ENCODE measurements at regions not wholly inside any gene's neighbourhood (a gene's known extent, or its start where the extent isn't known, plus 50 kb on each side); places are given as distances from the start of the nearest gene placed in this dataset.

DNA sequence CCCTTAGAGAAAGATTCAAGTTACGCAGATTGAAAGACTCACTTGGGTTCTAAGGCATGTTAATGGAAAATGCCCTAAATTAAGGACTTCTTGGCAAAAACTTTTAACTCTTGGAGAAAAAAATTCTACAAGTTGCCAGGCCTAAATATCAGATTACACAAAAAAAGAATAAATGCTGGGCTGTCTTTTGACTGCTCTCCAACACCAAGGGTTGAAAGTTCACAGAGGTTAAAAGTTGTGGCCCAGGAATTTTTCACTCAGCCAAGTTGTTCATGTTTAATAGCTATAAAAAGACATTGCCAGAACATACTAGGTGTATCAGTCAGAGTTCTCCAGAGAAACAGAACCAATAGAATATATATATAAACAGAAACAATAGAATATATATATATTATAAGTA is 204.3 kb upstream of the ADRA1D start:
- DNase-seq (ENCODE audit: extremely low spot score, unreplicated experiment), result no peak
- Mint-ChIP-seq H3K27ac (ENCODE audit: unreplicated experiment) (no peak overlapping the region), H3K36me3 (ENCODE audit: unreplicated experiment) (no peaks in the 10 kb centered on the region), H3K27me3 (ENCODE audit: unreplicated experiment) (no peaks in the 10 kb centered on the region), H3K4me1 (ENCODE audit: unreplicated experiment) (peaks cover 10% of the 10 kb centered on the region), H3K4me3 (ENCODE audit: unreplicated experiment) (no peak overlapping the region), H3K9me3 (ENCODE audit: unreplicated experiment) (peaks cover 11% of the 10 kb centered on the region)
- TF ChIP-seq, protein P1, sequence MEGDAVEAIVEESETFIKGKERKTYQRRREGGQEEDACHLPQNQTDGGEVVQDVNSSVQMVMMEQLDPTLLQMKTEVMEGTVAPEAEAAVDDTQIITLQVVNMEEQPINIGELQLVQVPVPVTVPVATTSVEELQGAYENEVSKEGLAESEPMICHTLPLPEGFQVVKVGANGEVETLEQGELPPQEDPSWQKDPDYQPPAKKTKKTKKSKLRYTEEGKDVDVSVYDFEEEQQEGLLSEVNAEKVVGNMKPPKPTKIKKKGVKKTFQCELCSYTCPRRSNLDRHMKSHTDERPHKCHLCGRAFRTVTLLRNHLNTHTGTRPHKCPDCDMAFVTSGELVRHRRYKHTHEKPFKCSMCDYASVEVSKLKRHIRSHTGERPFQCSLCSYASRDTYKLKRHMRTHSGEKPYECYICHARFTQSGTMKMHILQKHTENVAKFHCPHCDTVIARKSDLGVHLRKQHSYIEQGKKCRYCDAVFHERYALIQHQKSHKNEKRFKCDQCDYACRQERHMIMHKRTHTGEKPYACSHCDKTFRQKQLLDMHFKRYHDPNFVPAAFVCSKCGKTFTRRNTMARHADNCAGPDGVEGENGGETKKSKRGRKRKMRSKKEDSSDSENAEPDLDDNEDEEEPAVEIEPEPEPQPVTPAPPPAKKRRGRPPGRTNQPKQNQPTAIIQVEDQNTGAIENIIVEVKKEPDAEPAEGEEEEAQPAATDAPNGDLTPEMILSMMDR (IDR thresholded peaks at IDR 0.05), result no peak

DNA sequence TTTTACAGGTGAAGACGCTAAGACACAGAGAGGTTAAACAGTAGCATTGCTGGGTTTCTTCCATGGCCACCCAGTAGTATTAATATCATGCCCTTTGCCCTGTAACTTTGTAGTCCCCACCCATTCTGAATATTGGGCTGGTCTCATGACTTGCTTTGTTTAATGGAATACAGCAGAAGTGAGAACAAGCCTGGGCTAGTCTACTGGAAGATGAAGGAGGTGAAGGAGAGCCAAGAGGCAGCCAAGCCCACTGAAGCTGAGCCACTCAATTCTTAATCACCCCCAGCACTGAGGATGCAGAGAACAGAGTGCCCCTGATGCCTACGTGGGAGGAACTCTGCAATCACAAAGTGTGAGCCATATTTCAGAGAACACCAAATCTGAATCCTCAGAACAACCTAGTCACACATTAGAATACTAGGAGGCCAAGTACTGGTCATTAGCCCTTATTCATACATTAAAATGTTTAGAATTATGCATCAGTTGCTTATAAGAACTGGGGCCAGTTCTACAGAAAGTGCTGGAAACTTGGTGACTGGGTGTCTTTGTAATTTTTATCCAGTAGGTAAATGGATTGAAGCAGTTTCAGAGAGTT is 202.5 kb upstream of the ADRA1D start:
- no peak for DNase-seq (ENCODE audit: extremely low spot score, unreplicated experiment)
- Mint-ChIP-seq H3K27ac (ENCODE audit: unreplicated experiment) (no peak overlapping the region), H3K4me1 (ENCODE audit: unreplicated experiment) (peaks cover 5% of the 10 kb centered on the region), H3K4me3 (ENCODE audit: unreplicated experiment) (no peak overlapping the region), H3K36me3 (ENCODE audit: unreplicated experiment) (no peaks in the 10 kb centered on the region), H3K9me3 (ENCODE audit: unreplicated experiment) (peaks cover 10% of the 10 kb centered on the region), H3K27me3 (ENCODE audit: unreplicated experiment) (peaks cover 8% of the 10 kb centered on the region)
- TF ChIP-seq, protein P1 (IDR thresholded peaks at IDR 0.05), result no peak

DNA sequence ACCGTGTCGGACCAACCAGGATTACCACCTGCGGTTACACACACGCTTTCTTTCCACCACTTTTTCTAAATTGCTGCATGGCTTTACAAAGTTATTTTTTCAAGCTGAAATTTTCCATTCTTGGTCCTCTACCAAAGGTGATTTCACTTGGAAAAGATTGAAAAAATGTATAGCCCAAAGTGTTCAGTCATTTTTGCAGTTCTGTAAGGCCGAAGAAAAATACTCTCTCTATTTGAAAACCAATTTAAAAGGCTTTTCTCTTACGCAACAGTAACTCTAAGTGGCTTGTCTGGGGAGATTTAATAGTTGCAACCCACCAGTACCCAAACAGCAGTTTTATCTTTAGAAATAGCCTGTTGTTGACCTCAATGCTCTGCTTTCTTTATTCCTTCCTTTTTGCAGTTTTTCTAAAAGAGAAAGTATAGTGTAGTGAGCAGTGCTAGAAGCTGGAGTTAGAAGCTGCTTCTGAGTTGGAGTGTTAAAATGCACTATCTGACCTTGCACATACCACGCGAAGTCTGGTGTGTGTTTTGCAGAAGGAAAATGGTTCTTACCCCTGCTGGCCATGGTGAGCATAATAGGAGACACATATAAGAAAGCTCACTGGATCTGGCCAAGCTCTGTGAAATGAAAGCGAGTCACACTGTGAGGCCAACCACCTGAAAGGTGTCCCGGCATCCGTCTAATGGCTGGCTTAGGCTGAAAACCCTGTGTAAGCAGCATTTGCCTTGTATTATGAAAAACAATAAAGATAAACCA is 201.0 kb upstream of the ADRA1D start:
- H3K27ac Mint-ChIP-seq (ENCODE audit: unreplicated experiment), result peak overlapping the region; percentile 39
- H3K27me3 Mint-ChIP-seq (ENCODE audit: unreplicated experiment), result peaks cover 10% of the 10 kb centered on the region
- H3K4me1 Mint-ChIP-seq (ENCODE audit: unreplicated experiment), result peaks cover 5% of the 10 kb centered on the region
- no peak for DNase-seq (ENCODE audit: extremely low spot score, unreplicated experiment)
- H3K9me3 Mint-ChIP-seq (ENCODE audit: unreplicated experiment), result no peaks in the 10 kb centered on the region
- no peak overlapping the region for H3K4me3 Mint-ChIP-seq (ENCODE audit: unreplicated experiment)
- H3K36me3 Mint-ChIP-seq (ENCODE audit: unreplicated experiment), result no peaks in the 10 kb centered on the region
- TF ChIP-seq, protein P1 (IDR thresholded peaks at IDR 0.05), result peak; percentile 23

DNA sequence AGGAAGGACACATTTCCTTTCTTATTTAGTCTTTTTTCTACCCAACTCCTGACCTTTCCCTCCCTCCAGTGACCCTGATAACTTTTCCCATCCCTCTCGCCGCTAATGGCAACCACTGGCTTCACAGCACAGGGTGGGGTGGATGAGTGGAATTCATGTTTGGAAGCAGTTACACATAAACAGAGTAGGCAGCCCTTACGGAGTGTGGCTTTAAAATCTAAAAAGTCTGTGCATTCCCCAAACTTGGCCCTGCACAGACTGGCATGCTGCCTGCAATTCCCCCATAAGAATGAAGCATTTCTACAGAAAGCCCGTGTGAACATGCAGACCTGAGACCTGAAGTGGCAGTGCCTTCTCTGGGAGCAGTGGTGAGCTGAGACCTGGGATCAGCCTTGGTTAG is 196.7 kb upstream of the ADRA1D start:
- peaks cover 5% of the 10 kb centered on the region for H3K4me1 Mint-ChIP-seq (ENCODE audit: unreplicated experiment)
- no peak for DNase-seq (ENCODE audit: extremely low spot score, unreplicated experiment)
- H3K4me3 Mint-ChIP-seq (ENCODE audit: unreplicated experiment), result no peak overlapping the region
- H3K36me3 Mint-ChIP-seq (ENCODE audit: unreplicated experiment), result no peaks in the 10 kb centered on the region
- peaks cover 11% of the 10 kb centered on the region for H3K27me3 Mint-ChIP-seq (ENCODE audit: unreplicated experiment)
- no peak overlapping the region for H3K27ac Mint-ChIP-seq (ENCODE audit: unreplicated experiment)
- TF ChIP-seq, protein P1 (IDR thresholded peaks at IDR 0.05), result no peak
- no peaks in the 10 kb centered on the region for H3K9me3 Mint-ChIP-seq (ENCODE audit: unreplicated experiment)

DNA sequence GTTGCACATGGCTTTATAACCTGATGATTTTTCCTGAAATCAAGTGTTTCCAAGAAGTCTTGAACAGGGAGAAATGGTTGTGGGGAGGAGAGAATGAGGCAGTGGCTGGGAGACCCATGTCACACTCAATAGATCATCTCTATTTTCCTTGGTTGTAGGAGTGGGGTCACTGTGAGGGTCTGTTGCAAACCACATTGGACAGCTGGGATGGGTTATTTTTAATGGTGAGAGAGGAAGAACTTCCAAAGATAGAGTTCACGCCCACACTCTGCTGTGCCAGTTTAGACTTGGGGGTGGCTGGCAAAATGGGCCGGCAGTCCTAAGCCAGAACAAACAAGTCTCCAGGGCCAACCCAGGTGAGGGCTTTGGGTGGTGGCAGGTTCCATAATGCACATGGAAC is 196.2 kb upstream of the ADRA1D start:
- H3K27ac Mint-ChIP-seq (ENCODE audit: unreplicated experiment), result no peak overlapping the region
- no peaks in the 10 kb centered on the region for H3K9me3 Mint-ChIP-seq (ENCODE audit: unreplicated experiment)
- no peak for DNase-seq (ENCODE audit: extremely low spot score, unreplicated experiment)
- H3K36me3 Mint-ChIP-seq (ENCODE audit: unreplicated experiment), result no peaks in the 10 kb centered on the region
- peaks cover 3% of the 10 kb centered on the region for H3K4me1 Mint-ChIP-seq (ENCODE audit: unreplicated experiment)
- no peak overlapping the region for H3K4me3 Mint-ChIP-seq (ENCODE audit: unreplicated experiment)
- H3K27me3 Mint-ChIP-seq (ENCODE audit: unreplicated experiment), result peaks cover 11% of the 10 kb centered on the region
- TF ChIP-seq, protein P1 (IDR thresholded peaks at IDR 0.05), result no peak

Measured in osteocyte (in vitro differentiated cells).